GM19025 (cell line): ENCODE measurements at regions not wholly inside any gene's neighbourhood (a gene's known extent, or its start where the extent isn't known, plus 50 kb on each side); places are given as distances from the start of the nearest gene placed in this dataset.

Source experiments
- ATAC-seq: cut with Tn5 transposase; IDR thresholded peaks from one replicate; pipeline ENCODE4 v1.9.1; 2021; ENCODE audit warnings: mild to moderate bottlenecking, low read depth, moderate library complexity; ENCODE audit not compliant: unreplicated experiment

- no peak for ATAC-seq
These were observed 657.7 kb upstream of the RORB start for GRCh38 chr9:73839471-73839870.

DNA sequence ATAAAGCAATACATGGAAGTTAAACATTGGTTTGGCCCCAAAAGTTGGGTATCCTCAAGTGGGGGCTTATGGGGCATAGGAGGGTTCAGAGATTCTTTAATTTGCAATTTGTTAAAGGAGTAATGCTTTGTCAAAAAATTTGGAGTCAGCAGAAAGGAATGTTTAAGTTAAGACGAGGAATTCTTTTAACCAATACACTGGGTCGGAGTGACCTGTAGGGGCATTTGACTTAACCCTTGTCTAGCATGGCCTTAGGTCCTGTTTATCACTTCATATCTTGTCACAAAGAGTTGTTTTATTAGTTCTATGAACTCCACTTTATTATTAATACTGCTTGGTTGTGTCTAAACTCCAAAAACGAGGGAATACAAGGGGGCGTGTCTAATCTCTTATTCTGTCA, 656.1 kb upstream of the RORB start:
- no peak for ATAC-seq

- no peak for ATAC-seq
These were observed 653.0 kb upstream of the RORB start for GRCh38 chr9:73844135-73844534.

DNA sequence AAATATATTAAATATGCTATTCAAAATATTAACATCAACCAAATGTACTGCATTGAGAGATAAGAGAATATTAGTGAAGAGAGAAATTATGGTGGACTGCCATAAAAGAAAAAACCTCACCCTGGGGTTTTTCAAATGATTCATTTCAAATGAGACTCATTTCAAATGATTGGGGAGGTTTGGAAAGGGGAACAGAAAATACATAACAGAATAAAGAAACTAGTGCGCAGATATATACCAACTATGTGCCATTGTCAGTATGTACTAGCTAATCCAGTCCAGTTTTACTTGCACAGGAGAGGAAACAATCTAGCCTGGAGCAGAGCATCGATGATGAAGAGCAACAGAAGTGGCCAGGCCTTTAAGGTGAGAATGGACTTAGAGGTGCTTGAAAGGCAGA, 651.6 kb upstream of the RORB start:
- peak; percentile 71 for ATAC-seq

DNA sequence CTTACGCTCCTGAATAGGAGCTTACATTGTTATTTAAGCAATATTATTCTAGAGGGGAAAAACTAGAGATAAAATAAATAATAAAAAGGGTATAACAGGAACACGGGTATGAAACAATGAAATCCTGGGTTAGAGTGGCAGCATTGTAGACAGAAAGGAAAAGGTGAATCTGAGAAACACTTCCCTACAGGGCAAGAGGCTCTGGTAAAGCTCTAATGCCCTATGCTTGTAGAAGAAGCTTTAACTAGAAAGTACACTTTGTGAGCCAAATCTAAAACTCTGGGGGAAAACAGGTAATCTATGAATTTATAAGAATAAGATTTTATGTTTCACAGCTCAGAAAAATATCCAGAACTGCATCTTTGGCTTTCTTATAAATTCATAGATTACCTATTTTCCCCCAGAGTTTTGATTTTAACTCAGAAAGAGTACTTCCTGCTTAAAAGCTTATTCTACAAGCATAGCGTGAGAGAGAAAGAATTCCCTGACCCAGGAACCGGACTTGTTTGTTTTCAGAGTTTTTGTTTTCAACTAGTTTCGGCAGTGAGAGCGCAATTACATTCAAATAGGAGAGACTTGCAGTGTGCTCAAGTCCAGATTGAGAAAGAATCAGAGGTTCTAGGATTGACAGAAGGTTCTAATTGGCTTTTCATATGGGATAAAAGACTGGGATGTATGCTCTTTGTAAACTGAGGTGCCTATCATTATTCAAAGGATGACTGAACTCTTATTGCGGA, 651.0 kb upstream of the RORB start:
- ATAC-seq, result no peak

GRCh38 chr9:73847536-73847935, 649.6 kb upstream of the RORB start:
- ATAC-seq, result no peak

GRCh38 chr9:73853549-73853948, 643.6 kb upstream of the RORB start:
- no peak for ATAC-seq

GRCh38 chr9:73855206-73855605, 641.9 kb upstream of the RORB start:
- no peak for ATAC-seq

- no peak for ATAC-seq
These were observed 633.2 kb upstream of the RORB start for GRCh38 chr9:73863924-73864323.

DNA sequence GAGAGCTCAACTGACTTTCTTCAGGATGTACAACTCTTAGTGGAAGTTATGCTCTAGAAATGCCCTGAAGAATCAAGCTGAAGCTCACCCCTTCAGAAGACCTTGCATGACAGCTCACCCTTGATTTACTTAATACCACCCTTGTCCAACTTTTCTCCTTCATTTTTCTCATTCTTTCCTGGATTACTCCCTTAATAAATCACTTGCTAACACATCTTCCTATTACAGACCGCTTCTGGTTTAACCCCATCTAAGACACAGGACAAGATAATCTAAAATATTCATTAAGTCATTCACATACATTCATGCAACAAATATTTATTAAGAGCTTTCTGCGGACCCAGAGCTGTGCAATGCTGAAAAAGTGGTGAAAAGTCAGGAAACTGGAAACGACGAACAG, 630.7 kb upstream of the RORB start:
- ATAC-seq, result no peak

GRCh38 chr9:73869264-73869663, 627.9 kb upstream of the RORB start:
- peak; percentile 99 for ATAC-seq

GRCh38 chr9:73871636-73872035, 625.5 kb upstream of the RORB start:
- no peak for ATAC-seq

- no peak for ATAC-seq
These were observed 624.4 kb upstream of the RORB start for GRCh38 chr9:73872701-73873100.

GRCh38 chr9:73880101-73880500, 617.0 kb upstream of the RORB start:
- ATAC-seq, result no peak

DNA sequence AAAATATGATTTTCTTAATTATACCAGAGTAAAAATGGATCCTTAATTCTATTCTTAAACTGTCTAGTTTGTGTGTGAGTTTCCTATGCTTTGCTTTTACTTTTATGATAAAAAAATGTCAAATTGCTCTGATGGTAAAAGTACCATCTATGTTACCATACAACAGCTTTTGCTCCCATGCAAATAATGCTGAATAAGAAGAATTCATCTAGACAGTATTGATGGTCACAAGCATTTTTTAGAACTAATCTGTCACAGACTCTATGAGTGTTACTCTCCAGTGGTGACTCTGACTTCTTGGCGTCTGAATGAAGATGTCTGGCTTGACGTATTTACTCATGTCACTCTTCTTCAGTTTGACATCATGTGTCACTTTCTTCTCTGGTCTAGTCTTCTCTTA, 608.1 kb upstream of the RORB start:
- no peak for ATAC-seq

DNA sequence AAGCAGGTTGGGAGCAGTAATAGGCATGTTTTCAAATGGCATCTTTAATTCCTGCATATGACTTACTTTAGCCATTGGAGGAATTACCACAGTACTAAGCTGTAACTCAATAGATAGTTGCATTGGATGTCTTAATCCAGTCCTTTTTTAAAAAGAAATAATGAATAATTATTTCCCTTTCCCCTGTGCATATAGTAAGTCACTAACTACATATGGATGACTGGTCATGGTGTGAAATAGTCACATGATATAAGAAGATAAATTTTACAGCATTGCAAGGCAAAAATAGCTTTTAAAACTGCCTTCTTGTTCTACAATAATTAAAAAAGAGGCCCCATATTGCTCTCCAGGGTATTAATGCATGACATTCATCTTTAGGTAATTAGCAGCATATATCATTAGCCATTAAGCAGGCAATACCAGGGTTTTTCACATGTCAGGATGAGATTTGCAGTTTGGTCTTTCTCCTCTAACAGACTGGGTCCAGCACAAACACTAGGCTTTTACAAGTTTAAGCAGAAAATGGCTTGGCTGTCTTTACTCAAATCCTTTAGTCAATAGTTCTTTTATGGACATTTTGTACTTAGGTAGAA, 606.4 kb upstream of the RORB start:
- ATAC-seq, result no peak

DNA sequence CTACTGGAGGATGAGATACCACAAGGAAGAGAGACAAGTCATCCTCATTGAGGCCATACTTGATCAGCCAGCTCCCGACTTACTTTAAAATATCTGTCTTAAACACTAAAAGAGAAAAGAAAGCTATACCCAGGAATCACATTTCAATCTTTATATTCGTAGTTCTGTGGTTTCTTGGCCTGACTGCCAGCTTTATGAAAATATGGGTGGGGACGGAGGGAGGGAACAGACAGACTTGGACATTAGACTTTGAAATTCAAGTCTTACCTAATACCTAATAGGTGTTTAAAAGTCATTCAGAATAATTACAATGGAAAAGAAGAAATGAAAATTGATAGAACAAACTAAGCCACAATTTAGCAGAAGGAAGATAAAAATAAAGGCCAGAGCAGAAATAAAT, 604.8 kb upstream of the RORB start:
- no peak for ATAC-seq

- no peak for ATAC-seq
These were observed 603.9 kb upstream of the RORB start for GRCh38 chr9:73893230-73893629.

DNA sequence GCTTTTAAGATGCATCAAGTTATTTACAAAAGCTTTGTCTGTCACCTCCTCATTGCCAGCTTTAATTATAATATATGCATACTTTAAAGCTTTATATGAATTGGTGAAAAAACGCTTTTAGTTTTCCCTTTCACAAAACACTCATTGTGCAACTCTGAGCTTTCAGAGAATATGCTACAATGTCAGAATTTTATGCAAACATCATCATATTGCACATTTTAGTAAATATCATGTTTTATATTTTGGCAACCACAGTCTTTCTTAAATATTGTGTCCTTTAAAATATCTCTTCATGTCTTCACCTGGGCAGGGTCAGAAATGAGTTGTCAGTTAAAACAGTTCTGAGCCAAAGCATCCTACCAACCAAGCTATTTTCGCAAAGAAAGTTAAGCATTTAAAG, 601.1 kb upstream of the RORB start:
- no peak for ATAC-seq

DNA sequence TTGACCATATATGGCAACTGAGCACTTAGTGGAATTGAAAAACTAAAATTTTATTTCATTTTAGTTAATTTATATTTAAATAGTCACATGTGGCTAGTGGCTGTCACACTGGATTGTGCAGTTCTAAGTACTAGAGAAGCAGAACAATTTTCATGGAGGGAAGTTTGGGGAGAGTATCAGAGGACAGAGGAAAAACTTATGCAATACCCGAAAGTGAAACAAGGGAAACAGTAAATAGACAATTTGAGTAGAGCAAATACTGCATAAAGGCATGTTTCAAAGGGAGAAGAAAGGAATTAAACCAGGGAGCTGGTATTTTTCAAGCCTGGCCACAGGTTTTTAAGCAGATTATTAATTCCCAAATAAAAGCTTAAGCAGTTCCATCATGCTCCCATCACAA, 590.5 kb upstream of the RORB start:
- no peak for ATAC-seq

GRCh38 chr9:73911804-73912203, 585.3 kb upstream of the RORB start:
- ATAC-seq, result no peak

- ATAC-seq, result no peak
These were observed 581.0 kb upstream of the RORB start for GRCh38 chr9:73916016-73916673.
